ENCODE measurements at regions not wholly inside any gene's neighbourhood (a gene's known extent, or its start where the extent isn't known, plus 50 kb on each side); places are given as distances from the start of the nearest gene placed in this dataset.

GRCh38 chr3:18135060-18135814, 289.9 kb downstream of the SATB1 start:
- Mint-ChIP-seq H3K27me3 (no peaks in the 10 kb centered on the region), H3K4me3 (no peak overlapping the region), H3K4me1 (ENCODE audit: low read depth) (no peaks in the 10 kb centered on the region), H3K9me3 (no peaks in the 10 kb centered on the region), H3K27ac (no peak overlapping the region), H3K36me3 (ENCODE audit: low read depth) (no peaks in the 10 kb centered on the region)
- ATAC-seq (ENCODE audit: poor library complexity) (no peak), DNase-seq (no peak)
- Histone ChIP-seq H3K27me3 (ENCODE audit: control insufficient read depth in 1 of 2, insufficient read depth in 2 of 2, low read length in 2 of 2) (no peaks in the 10 kb centered on the region), H3K27ac (ENCODE audit: low read depth in 1 of 2, low read length in 2 of 2) (no peak overlapping the region), H3K4me3 (ENCODE audit: low read length) (no peak overlapping the region), H3K9me3 (ENCODE audit: control insufficient read depth in 1 of 2, insufficient read depth in 1 of 2, low read length in 2 of 2) (no peaks in the 10 kb centered on the region), H3K36me3 (ENCODE audit: insufficient read depth, low read length) (no peaks in the 10 kb centered on the region), H3K4me1 (ENCODE audit: insufficient read depth, low read length) (no peaks in the 10 kb centered on the region)
- ChIA-PET POLR2A (no interaction called here), CTCF (interaction anchor here (0.9 kb wide), 1 partner anchor 14 kb away, joined by 3 read pairs; no protein-coding TSS in a partner anchor)
- TF ChIP-seq, protein P1, sequence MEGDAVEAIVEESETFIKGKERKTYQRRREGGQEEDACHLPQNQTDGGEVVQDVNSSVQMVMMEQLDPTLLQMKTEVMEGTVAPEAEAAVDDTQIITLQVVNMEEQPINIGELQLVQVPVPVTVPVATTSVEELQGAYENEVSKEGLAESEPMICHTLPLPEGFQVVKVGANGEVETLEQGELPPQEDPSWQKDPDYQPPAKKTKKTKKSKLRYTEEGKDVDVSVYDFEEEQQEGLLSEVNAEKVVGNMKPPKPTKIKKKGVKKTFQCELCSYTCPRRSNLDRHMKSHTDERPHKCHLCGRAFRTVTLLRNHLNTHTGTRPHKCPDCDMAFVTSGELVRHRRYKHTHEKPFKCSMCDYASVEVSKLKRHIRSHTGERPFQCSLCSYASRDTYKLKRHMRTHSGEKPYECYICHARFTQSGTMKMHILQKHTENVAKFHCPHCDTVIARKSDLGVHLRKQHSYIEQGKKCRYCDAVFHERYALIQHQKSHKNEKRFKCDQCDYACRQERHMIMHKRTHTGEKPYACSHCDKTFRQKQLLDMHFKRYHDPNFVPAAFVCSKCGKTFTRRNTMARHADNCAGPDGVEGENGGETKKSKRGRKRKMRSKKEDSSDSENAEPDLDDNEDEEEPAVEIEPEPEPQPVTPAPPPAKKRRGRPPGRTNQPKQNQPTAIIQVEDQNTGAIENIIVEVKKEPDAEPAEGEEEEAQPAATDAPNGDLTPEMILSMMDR (IDR thresholded peaks at IDR 0.05) = no peak
- intact Hi-C loops (cut with DNase I, micrococcal nuclease) = no loop called here

- POLR2A ChIA-PET = no interaction called here
- H3K27ac Mint-ChIP-seq = no peak overlapping the region
- H3K9me3 ChIP-seq (ENCODE audit: control insufficient read depth in 1 of 2, insufficient read depth in 1 of 2, low read length in 2 of 2) = no peaks in the 10 kb centered on the region
- ATAC-seq (ENCODE audit: poor library complexity) = no peak
- no peak for DNase-seq
- no peaks in the 10 kb centered on the region for H3K27me3 Mint-ChIP-seq
- no peaks in the 10 kb centered on the region for H3K27me3 ChIP-seq (ENCODE audit: control insufficient read depth in 1 of 2, insufficient read depth in 2 of 2, low read length in 2 of 2)
- no peaks in the 10 kb centered on the region for H3K36me3 Mint-ChIP-seq (ENCODE audit: low read depth)
- H3K4me1 ChIP-seq (ENCODE audit: insufficient read depth, low read length) = no peaks in the 10 kb centered on the region
- H3K9me3 Mint-ChIP-seq = no peaks in the 10 kb centered on the region
- TF ChIP-seq, protein P1 (IDR thresholded peaks at IDR 0.05) = no peak
- intact Hi-C loops (cut with DNase I, micrococcal nuclease) = no loop called here
- H3K36me3 ChIP-seq (ENCODE audit: insufficient read depth, low read length) = no peaks in the 10 kb centered on the region
- H3K4me1 Mint-ChIP-seq (ENCODE audit: low read depth) = no peaks in the 10 kb centered on the region
- CTCF ChIA-PET = interaction anchor here (0.9 kb wide), 1 partner anchor 14 kb away, joined by 3 read pairs; no protein-coding TSS in a partner anchor
- no peak overlapping the region for H3K4me3 Mint-ChIP-seq
- no peak overlapping the region for H3K4me3 ChIP-seq (ENCODE audit: low read length)
- H3K27ac ChIP-seq (ENCODE audit: low read depth in 1 of 2, low read length in 2 of 2) = no peak overlapping the region
These were observed 290.6 kb downstream of the SATB1 start for GRCh38 chr3:18134386-18135059.

DNA sequence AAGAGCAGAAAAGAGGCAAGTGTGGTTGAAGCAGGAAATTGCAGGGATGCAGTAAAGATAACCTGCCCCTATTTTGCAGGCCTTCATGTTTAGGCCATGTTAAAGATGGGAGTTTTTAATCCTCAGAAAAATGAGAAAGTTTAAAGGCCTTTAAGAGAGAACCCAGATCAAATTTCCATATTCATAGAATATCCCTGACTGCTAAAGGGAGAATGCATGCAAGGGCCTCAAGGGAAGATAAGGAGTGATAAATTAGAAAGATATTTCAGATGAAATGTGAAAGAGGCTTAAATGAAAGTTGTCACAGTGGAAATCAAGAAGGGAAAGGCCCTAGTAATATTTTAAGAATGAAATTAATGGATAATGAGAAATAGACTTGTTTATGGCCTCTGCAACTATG, 292.1 kb downstream of the SATB1 start:
- no peaks in the 10 kb centered on the region for H3K9me3 Mint-ChIP-seq
- H3K4me3 ChIP-seq (ENCODE audit: low read length) = no peak overlapping the region
- ATAC-seq (ENCODE audit: poor library complexity) = no peak
- DNase-seq = no peak
- CTCF ChIA-PET = no interaction called here
- H3K27me3 ChIP-seq (ENCODE audit: control insufficient read depth in 1 of 2, insufficient read depth in 2 of 2, low read length in 2 of 2) = no peaks in the 10 kb centered on the region
- TF ChIP-seq, protein P1 (IDR thresholded peaks at IDR 0.05) = no peak
- H3K27ac Mint-ChIP-seq = no peak overlapping the region
- intact Hi-C loops (cut with DNase I, micrococcal nuclease) = no loop called here
- no peaks in the 10 kb centered on the region for H3K9me3 ChIP-seq (ENCODE audit: control insufficient read depth in 1 of 2, insufficient read depth in 1 of 2, low read length in 2 of 2)
- H3K36me3 ChIP-seq (ENCODE audit: insufficient read depth, low read length) = no peaks in the 10 kb centered on the region
- no peaks in the 10 kb centered on the region for H3K27me3 Mint-ChIP-seq
- no peak overlapping the region for H3K27ac ChIP-seq (ENCODE audit: low read depth in 1 of 2, low read length in 2 of 2)
- no peaks in the 10 kb centered on the region for H3K4me1 ChIP-seq (ENCODE audit: insufficient read depth, low read length)
- no peaks in the 10 kb centered on the region for H3K4me1 Mint-ChIP-seq (ENCODE audit: low read depth)
- no peaks in the 10 kb centered on the region for H3K36me3 Mint-ChIP-seq (ENCODE audit: low read depth)
- POLR2A ChIA-PET = no interaction called here
- no peak overlapping the region for H3K4me3 Mint-ChIP-seq
